CD4-positive, alpha-beta T cell treated with Interleukin-21 for 1 hour (primary cell): ENCODE measurements at regions not wholly inside any gene's neighbourhood (a gene's known extent, or its start where the extent isn't known, plus 50 kb on each side); places are given as distances from the start of the nearest gene placed in this dataset.
"Not testable (repeated sequence)": the region's sequence is repeated elsewhere in the genome, so short reads cannot be mapped to it uniquely, and the experiment has no call there.

Experiments
- DNase-seq: peaks from one replicate; pipeline ENCODE4 v3.0.0-alpha.2; 2020

- DNase-seq, result no peak
Measured at GRCh38 chr14:104250175-104250574, 111.8 kb downstream of the KIF26A start.

GRCh38 chr14:104252256-104253215, 114.1 kb downstream of the KIF26A start:
- DNase-seq, result no peak

- no peak for DNase-seq
Measured at GRCh38 chr14:104253223-104253822, 114.9 kb downstream of the KIF26A start.

- DNase-seq, result no peak
Measured at GRCh38 chr14:104253901-104254353, 115.5 kb downstream of the KIF26A start.

GRCh38 chr14:104254735-104255400, 116.5 kb downstream of the KIF26A start:
- no peak for DNase-seq

- DNase-seq, result no peak
Measured at GRCh38 chr14:104256025-104256424, 117.6 kb downstream of the KIF26A start.

- DNase-seq, result no peak
Measured at GRCh38 chr14:104262515-104263514, 124.4 kb downstream of the KIF26A start.

GRCh38 chr14:104263675-104264358, 125.4 kb downstream of the KIF26A start:
- DNase-seq, result no peak

GRCh38 chr14:104264495-104265265, 126.3 kb downstream of the KIF26A start:
- no peak for DNase-seq

- DNase-seq, result no peak
Measured at GRCh38 chr14:104265918-104266630, 127.7 kb downstream of the KIF26A start.

GRCh38 chr14:104266631-104267575, 128.5 kb downstream of the KIF26A start:
- DNase-seq, result no peak

GRCh38 chr14:104267895-104268294, 129.5 kb downstream of the KIF26A start:
- DNase-seq, result no peak

GRCh38 chr14:104268295-104268694, 129.9 kb downstream of the KIF26A start:
- DNase-seq, result no peak

- no peak for DNase-seq
Measured at GRCh38 chr14:104268725-104269436, 130.5 kb downstream of the KIF26A start.

GRCh38 chr14:104269511-104270241, 131.3 kb downstream of the KIF26A start:
- not testable (repeated sequence) for DNase-seq

- DNase-seq, result no peak
Measured at GRCh38 chr14:104271391-104271790, 133.0 kb downstream of the KIF26A start.

GRCh38 chr14:104274806-104275205, 136.4 kb downstream of the KIF26A start:
- DNase-seq, result no peak
